ENCODE measurements at regions not wholly inside any gene's neighbourhood (a gene's known extent, or its start where the extent isn't known, plus 50 kb on each side); places are given as distances from the start of the nearest gene placed in this dataset.
"Not testable (repeated sequence)": the region's sequence is repeated elsewhere in the genome, so short reads cannot be mapped to it uniquely, and the experiment has no call there.

- no peak for ATAC-seq (ENCODE audit: low read depth)
- Mint-ChIP-seq H3K27ac (no peak overlapping the region), H3K27me3 (no peaks in the 10 kb centered on the region), H3K9me3 (peaks cover 25% of the 10 kb centered on the region), H3K36me3 (peaks cover 20% of the 10 kb centered on the region), H3K4me3 (no peak overlapping the region), H3K4me1 (peaks cover 6% of the 10 kb centered on the region)
- POLR2A ChIA-PET = no interaction called here
- DNase-seq = no peak
Measured at GRCh38 chr14:89688507-89689211, 265.9 kb downstream of the EFCAB11 start.

GRCh38 chr14:89687129-89687528 lies 267.4 kb downstream of the EFCAB11 start:
- Mint-ChIP-seq H3K36me3 (peaks cover 26% of the 10 kb centered on the region), H3K9me3 (peaks cover 27% of the 10 kb centered on the region)
- H3K4me3 Mint-ChIP-seq; POLR2A ChIA-PET; H3K27me3 Mint-ChIP-seq; DNase-seq; H3K27ac Mint-ChIP-seq; H3K4me1 Mint-ChIP-seq; ATAC-seq (ENCODE audit: low read depth): not testable (repeated sequence)

- ATAC-seq (ENCODE audit: low read depth) = no peak
- no peak overlapping the region for H3K27ac Mint-ChIP-seq
- POLR2A ChIA-PET = interaction anchor here (0.6 to 1.3 kb wide), 2 partner anchors 12 to 63 kb away, joined by 3 to 4 read pairs; no protein-coding TSS in a partner anchor
- peaks cover 28% of the 10 kb centered on the region for H3K36me3 Mint-ChIP-seq
- peaks cover 32% of the 10 kb centered on the region for H3K4me1 Mint-ChIP-seq
- H3K4me3 Mint-ChIP-seq = no peak overlapping the region
- no peaks in the 10 kb centered on the region for H3K27me3 Mint-ChIP-seq
- DNase-seq = no peak
- H3K9me3 Mint-ChIP-seq = peaks cover 18% of the 10 kb centered on the region
Measured at GRCh38 chr14:89684139-89684538, 267.1 kb upstream of the FOXN3 start.

- Mint-ChIP-seq H3K36me3 (peaks cover 25% of the 10 kb centered on the region), H3K4me1 (peaks cover 32% of the 10 kb centered on the region), H3K9me3 (peaks cover 14% of the 10 kb centered on the region), H3K27me3 (no peaks in the 10 kb centered on the region), H3K27ac (peak overlapping the region; percentile 89), H3K4me3 (peak overlapping the region; percentile 68)
- POLR2A ChIA-PET = interaction anchor here (0.5 to 3.0 kb wide), 9 partner anchors 9 to 348 kb away, joined by 3 to 15 read pairs (median 5); no protein-coding TSS in a partner anchor
- DNase-seq = peak; percentile 33
- ATAC-seq (ENCODE audit: low read depth) = peak; percentile 64
Measured at GRCh38 chr14:89681086-89682018, 264.3 kb upstream of the FOXN3 start.

GRCh38 chr14:89680156-89680555 lies 263.1 kb upstream of the FOXN3 start:
- POLR2A ChIA-PET = interaction anchor here (0.6 to 3.0 kb wide), 5 partner anchors 9 to 62 kb away, joined by 3 to 15 read pairs (median 5); no protein-coding TSS in a partner anchor
- Mint-ChIP-seq H3K9me3 (peaks cover 7% of the 10 kb centered on the region), H3K27ac (peak overlapping the region; percentile 89), H3K27me3 (no peaks in the 10 kb centered on the region), H3K4me1 (peaks cover 31% of the 10 kb centered on the region), H3K36me3 (peaks cover 23% of the 10 kb centered on the region), H3K4me3 (peak overlapping the region; percentile 68)
- ATAC-seq (ENCODE audit: low read depth) = no peak
- DNase-seq = no peak

- no peak for ATAC-seq (ENCODE audit: low read depth)
- H3K4me3 Mint-ChIP-seq = no peak overlapping the region
- no peak for DNase-seq
- H3K36me3 Mint-ChIP-seq = peaks cover 15% of the 10 kb centered on the region
- peaks cover 33% of the 10 kb centered on the region for H3K4me1 Mint-ChIP-seq
- H3K27me3 Mint-ChIP-seq = no peaks in the 10 kb centered on the region
- H3K9me3 Mint-ChIP-seq = peaks cover 2% of the 10 kb centered on the region
- H3K27ac Mint-ChIP-seq = no peak overlapping the region
- POLR2A ChIA-PET = interaction anchor here (1.8 kb wide), 1 partner anchor 60 kb away, joined by 6 read pairs; no protein-coding TSS in a partner anchor
Measured at GRCh38 chr14:89678768-89679167, 261.7 kb upstream of the FOXN3 start.

GRCh38 chr14:89675590-89675989 lies 258.6 kb upstream of the FOXN3 start:
- no peak for DNase-seq
- Mint-ChIP-seq H3K9me3 (no peaks in the 10 kb centered on the region), H3K27me3 (no peaks in the 10 kb centered on the region), H3K4me1 (peaks cover 24% of the 10 kb centered on the region), H3K4me3 (no peak overlapping the region), H3K27ac (no peak overlapping the region), H3K36me3 (peaks cover 5% of the 10 kb centered on the region)
- POLR2A ChIA-PET = no interaction called here
- ATAC-seq (ENCODE audit: low read depth) = no peak

- no peak for ATAC-seq (ENCODE audit: low read depth)
- POLR2A ChIA-PET = no interaction called here
Measured at GRCh38 chr14:89674936-89675335, 257.9 kb upstream of the FOXN3 start.

GRCh38 chr14:89674240-89674639 lies 257.2 kb upstream of the FOXN3 start:
- Mint-ChIP-seq H3K27me3 (no peaks in the 10 kb centered on the region), H3K4me1 (peaks cover 23% of the 10 kb centered on the region), H3K9me3 (no peaks in the 10 kb centered on the region), H3K4me3 (no peak overlapping the region), H3K36me3 (peaks cover 9% of the 10 kb centered on the region), H3K27ac (no peak overlapping the region)
- ATAC-seq (ENCODE audit: low read depth) (no peak), DNase-seq (no peak)
- POLR2A ChIA-PET = interaction anchor here (0.6 kb wide), 1 partner anchor 56 kb away, joined by 3 read pairs; no protein-coding TSS in a partner anchor

More at GRCh38 chr14:89674936-89675335, 257.9 kb upstream of the FOXN3 start:
- Mint-ChIP-seq H3K27me3 (no peaks in the 10 kb centered on the region), H3K36me3 (peaks cover 5% of the 10 kb centered on the region), H3K27ac (no peak overlapping the region), H3K4me1 (peaks cover 18% of the 10 kb centered on the region), H3K4me3 (no peak overlapping the region), H3K9me3 (no peaks in the 10 kb centered on the region)
- no peak for DNase-seq

GRCh38 chr14:89673512-89674225 lies 256.6 kb upstream of the FOXN3 start:
- ATAC-seq (ENCODE audit: low read depth) = peak; percentile 37
- no peaks in the 10 kb centered on the region for H3K27me3 Mint-ChIP-seq
- peaks cover 9% of the 10 kb centered on the region for H3K36me3 Mint-ChIP-seq
- no peak overlapping the region for H3K27ac Mint-ChIP-seq
- peaks cover 29% of the 10 kb centered on the region for H3K4me1 Mint-ChIP-seq
- no peak for DNase-seq
- POLR2A ChIA-PET = interaction anchor here (0.6 kb wide), 1 partner anchor 55 kb away, joined by 3 read pairs; no protein-coding TSS in a partner anchor
- H3K4me3 Mint-ChIP-seq = no peak overlapping the region
- no peaks in the 10 kb centered on the region for H3K9me3 Mint-ChIP-seq

GRCh38 chr14:89672636-89673511 lies 255.8 kb upstream of the FOXN3 start:
- Mint-ChIP-seq H3K27ac (no peak overlapping the region), H3K4me1 (peaks cover 29% of the 10 kb centered on the region), H3K9me3 (no peaks in the 10 kb centered on the region), H3K36me3 (peaks cover 9% of the 10 kb centered on the region), H3K4me3 (no peak overlapping the region), H3K27me3 (no peaks in the 10 kb centered on the region)
- no peak for ATAC-seq (ENCODE audit: low read depth)
- no peak for DNase-seq
- POLR2A ChIA-PET = interaction anchor here (0.9 to 1.3 kb wide), 2 partner anchors 8 to 48 kb away, joined by 3 to 5 read pairs; no protein-coding TSS in a partner anchor

GRCh38 chr14:89669193-89669592 lies 252.2 kb upstream of the FOXN3 start:
- peak overlapping the region; percentile 55 for H3K4me3 Mint-ChIP-seq
- H3K9me3 Mint-ChIP-seq = peaks cover 7% of the 10 kb centered on the region
- peaks cover 13% of the 10 kb centered on the region for H3K36me3 Mint-ChIP-seq
- H3K27me3 Mint-ChIP-seq = no peaks in the 10 kb centered on the region
- POLR2A ChIA-PET = interaction anchor here (0.8 to 2.0 kb wide), 6 partner anchors 12 to 159 kb away, joined by 3 to 11 read pairs (median 6); no protein-coding TSS in a partner anchor
- H3K27ac Mint-ChIP-seq = peak overlapping the region; percentile 66
- peaks cover 29% of the 10 kb centered on the region for H3K4me1 Mint-ChIP-seq
- peak; percentile 69 for DNase-seq
- peak; percentile 91 for ATAC-seq (ENCODE audit: low read depth)

Measured in activated naive CD8-positive, alpha-beta T cell treated with anti-CD3 and anti-CD28 coated beads, Interleukin-2, amount 10 ng/mL, durations not matched to agents 7 days and 5 days (primary cell).